ENCODE measurements at regions not wholly inside any gene's neighbourhood (a gene's known extent, or its start where the extent isn't known, plus 50 kb on each side); places are given as distances from the start of the nearest gene placed in this dataset.

DNA sequence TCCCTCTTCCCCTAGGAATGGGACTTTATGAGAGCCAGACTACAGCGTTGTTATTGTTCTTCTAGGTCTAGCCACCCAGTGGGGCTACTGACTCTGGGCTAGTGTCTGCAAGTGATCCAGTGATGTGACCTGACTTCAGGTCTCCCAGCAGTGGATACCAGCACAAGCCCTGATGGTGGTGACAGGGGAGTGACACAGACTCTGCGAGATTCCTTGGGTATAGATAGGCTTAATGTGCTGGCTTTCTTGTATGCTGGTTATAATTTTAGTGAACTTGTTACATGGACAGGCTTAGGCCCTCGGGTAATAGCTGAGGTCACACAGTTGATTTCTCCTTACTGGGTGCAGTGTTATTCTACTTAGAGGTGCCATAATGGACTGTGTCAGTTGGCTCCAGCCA lies 106.9 kb downstream of the TBC1D30 start:
- Histone ChIP-seq H3K27ac (no peak overlapping the region), H3K4me3 (no peak overlapping the region), H3K4me1 (no peaks in the 10 kb centered on the region), H3K9me3 (peaks cover 0 to 7% (median 0%) of the 10 kb centered on the region in 3 donors), H3K27me3 (peaks cover 15% of the 10 kb centered on the region), H3K36me3 (no peaks in the 10 kb centered on the region)
- ATAC-seq: no peak
- no peak for TF ChIP-seq EP300 (IDR thresholded peaks at IDR 0.05)
- no peak for TF ChIP-seq CTCF (IDR thresholded peaks at IDR 0.05)
- TF ChIP-seq POLR2AphosphoS5 (IDR thresholded peaks at IDR 0.05): no peak
- TF ChIP-seq POLR2A (IDR thresholded peaks at IDR 0.05): no peak
- 85 to 100% methylated on average over 2 to 3 of the region's 3 CpGs for WGBS, 2 donors (ENCODE audit: low coverage in 1 of 2)

DNA sequence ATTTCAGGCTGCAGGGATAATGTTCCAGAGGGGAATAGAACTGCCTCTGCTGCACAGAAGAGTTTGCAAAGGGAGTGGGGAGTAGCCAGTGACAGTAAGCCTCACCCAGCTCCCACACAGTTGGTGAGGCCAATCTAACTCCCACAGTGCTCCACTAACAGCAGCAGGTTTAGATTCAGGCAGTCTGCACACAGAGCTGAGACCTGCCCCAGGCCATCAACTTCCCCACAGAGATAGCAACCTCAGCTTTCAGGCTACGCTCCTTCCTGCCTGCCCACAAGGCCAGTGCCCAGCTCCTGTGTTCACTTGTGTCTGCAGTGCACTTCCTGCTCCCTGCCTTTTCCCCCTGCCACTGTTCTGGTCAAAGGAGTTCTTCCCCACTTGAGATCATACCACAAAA lies 107.5 kb downstream of the TBC1D30 start:
- ATAC-seq: no peak
- peaks cover 0 to 7% (median 0%) of the 10 kb centered on the region in 3 donors for H3K9me3 ChIP-seq
- WGBS, 2 donors (ENCODE audit: low coverage in 1 of 2): 88 to 100% methylated on average over 1 of the region's 1 CpG

DNA sequence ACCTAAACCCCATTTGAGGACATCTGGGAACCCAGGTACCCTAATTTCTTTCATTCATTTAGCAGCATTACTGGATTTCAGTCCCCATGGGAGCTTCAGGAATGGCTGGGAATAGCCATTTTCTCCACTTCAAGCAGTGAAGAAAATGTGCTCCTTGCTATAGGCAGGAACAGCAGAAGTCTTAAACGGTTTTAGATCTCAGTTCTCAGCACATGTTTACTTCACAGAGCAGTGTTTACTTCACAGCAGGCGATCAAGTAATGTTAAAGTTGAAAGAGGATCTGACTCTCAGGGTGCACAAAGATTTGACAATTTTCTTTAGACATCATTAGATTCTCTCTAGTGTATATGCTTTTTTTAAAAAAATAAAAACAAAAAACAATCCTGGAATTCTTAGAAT lies 109.3 kb downstream of the TBC1D30 start:
- Histone ChIP-seq H3K36me3 (no peaks in the 10 kb centered on the region), H3K4me3 (no peak overlapping the region), H3K27me3 (peaks cover 15% of the 10 kb centered on the region), H3K4me1 (no peaks in the 10 kb centered on the region), H3K27ac (no peak overlapping the region), H3K9me3 (peaks cover 0 to 5% (median 0%) of the 10 kb centered on the region in 3 donors)
- WGBS, 2 donors (ENCODE audit: low coverage in 1 of 2): 23 to 38% methylated on average over 1 to 2 of the region's 2 CpGs
- ATAC-seq: no peak
- no peak for TF ChIP-seq POLR2AphosphoS5 (IDR thresholded peaks at IDR 0.05)
- TF ChIP-seq POLR2A (IDR thresholded peaks at IDR 0.05): no peak
- TF ChIP-seq CTCF (IDR thresholded peaks at IDR 0.05): no peak
- TF ChIP-seq EP300 (IDR thresholded peaks at IDR 0.05): no peak

More for the DNA sequence above, 107.5 kb downstream of the TBC1D30 start:
- Histone ChIP-seq H3K4me1 (no peaks in the 10 kb centered on the region), H3K36me3 (no peaks in the 10 kb centered on the region), H3K4me3 (no peak overlapping the region), H3K27me3 (peaks cover 15% of the 10 kb centered on the region), H3K27ac (no peak overlapping the region)
- no peak for TF ChIP-seq EP300 (IDR thresholded peaks at IDR 0.05)
- no peak for TF ChIP-seq CTCF (IDR thresholded peaks at IDR 0.05)
- TF ChIP-seq POLR2A (IDR thresholded peaks at IDR 0.05): no peak
- TF ChIP-seq POLR2AphosphoS5 (IDR thresholded peaks at IDR 0.05): no peak

DNA sequence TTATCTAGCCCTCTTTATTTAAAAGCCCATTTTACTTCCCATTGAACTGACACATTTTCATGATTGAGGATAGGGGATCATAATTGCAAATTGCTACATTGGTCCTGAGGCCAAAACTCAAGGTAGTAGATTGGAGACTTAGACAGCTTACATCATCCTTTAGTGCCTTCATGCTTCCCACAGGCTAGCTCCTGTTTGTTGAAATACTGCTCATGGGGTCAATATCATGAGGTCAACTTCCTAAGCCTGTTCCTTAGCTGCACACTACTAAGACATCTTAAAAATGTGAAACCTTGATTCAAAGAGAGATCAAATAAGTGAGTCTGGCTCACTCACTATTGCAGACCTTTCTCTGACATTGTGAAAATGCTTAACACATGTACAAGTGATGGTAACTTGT lies 113.0 kb downstream of the TBC1D30 start:
- TF ChIP-seq POLR2A (IDR thresholded peaks at IDR 0.05) (no peak), CTCF (IDR thresholded peaks at IDR 0.05) (no peak)
- Histone ChIP-seq H3K4me3 (no peak overlapping the region), H3K27ac (no peak overlapping the region), H3K27me3 (no peaks in the 10 kb centered on the region), H3K4me1 (no peaks in the 10 kb centered on the region), H3K36me3 (no peaks in the 10 kb centered on the region), H3K9me3 (no peaks in the 10 kb centered on the region)
- ATAC-seq: no peak

GRCh38 chr12:64938179-64938578 lies 113.7 kb downstream of the TBC1D30 start:
- H3K9me3 ChIP-seq: no peaks in the 10 kb centered on the region
- 60 to 79% methylated on average over 1 to 2 of the region's 2 CpGs for WGBS, 2 donors (ENCODE audit: low coverage in 1 of 2)
- TF ChIP-seq POLR2A (IDR thresholded peaks at IDR 0.05) (no peak), EP300 (IDR thresholded peaks at IDR 0.05) (no peak), POLR2AphosphoS5 (IDR thresholded peaks at IDR 0.05) (no peak), CTCF (IDR thresholded peaks at IDR 0.05) (no peak)
- no peaks in the 10 kb centered on the region for H3K36me3 ChIP-seq
- no peaks in the 10 kb centered on the region for H3K4me1 ChIP-seq
- H3K4me3 ChIP-seq: no peak overlapping the region
- H3K27ac ChIP-seq: no peak overlapping the region
- no peaks in the 10 kb centered on the region for H3K27me3 ChIP-seq
- ATAC-seq: no peak

All from gastroesophageal sphincter (tissue), 4 donors.